K562 (cell line): ENCODE measurements at regions not wholly inside any gene's neighbourhood (a gene's known extent, or its start where the extent isn't known, plus 50 kb on each side); places are given as distances from the start of the nearest gene placed in this dataset.

Source experiments
- JUNB ChIP-seq: fragments of 450-650 bp; formaldehyde crosslinking; conservative IDR thresholded peaks from 2 replicates; pipeline ENCODE4 v1.4.0; 2020; ENCODE audit warnings: mild to moderate bottlenecking
- TAF15 ChIP-seq: fragments of 200-400 bp; formaldehyde crosslinking; IDR thresholded peaks from 2 replicates; pipeline ENCODE4 v1.6.1; 2017; ENCODE audit warnings: mild to moderate bottlenecking, low read depth, low read length, moderate library complexity

DNA sequence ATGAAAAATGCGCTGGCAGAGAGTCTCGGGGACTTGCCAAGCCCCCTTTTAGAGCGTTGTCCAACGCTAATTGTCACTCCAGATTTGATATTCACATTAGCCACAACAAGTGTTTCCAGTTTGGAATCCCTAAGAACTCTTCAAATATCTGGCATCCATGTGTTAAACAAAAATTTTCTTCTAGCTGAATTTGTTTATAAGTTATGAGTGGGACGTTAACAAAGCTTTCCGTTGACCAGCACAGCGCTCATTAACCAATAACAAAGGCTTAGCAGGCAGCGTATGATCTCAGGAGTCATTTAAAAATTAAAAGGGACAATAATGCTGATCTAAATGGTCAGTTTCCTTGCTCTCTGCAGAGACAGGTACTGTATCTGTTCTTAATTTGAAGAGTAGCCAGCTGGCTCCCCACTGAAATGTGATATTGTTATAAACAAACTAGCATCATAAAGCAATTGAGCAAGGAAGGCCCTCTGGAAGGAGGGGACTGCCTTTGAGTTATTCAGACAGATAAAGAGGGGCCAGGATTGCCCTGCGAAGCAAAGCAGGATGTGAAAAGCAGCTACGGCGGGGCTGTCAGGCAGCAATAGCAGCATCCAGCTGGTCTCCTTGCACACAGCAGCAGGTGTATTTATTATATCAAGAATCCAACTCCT, 337.2 kb upstream of the SALL3 start:
- TF ChIP-seq JUNB (CRISPR knock-in tag) (no peak), TAF15 (no peak)
